NOMO-1 treated with DMSO at 0.1 percent for 48 hours (cell line): ENCODE measurements at regions not wholly inside any gene's neighbourhood (a gene's known extent, or its start where the extent isn't known, plus 50 kb on each side); places are given as distances from the start of the nearest gene placed in this dataset.

Experiments
- DNase-seq: peaks from one replicate; lab custom pipeline; 2025; ENCODE audit not compliant: unreplicated experiment; lab: John Stamatoyannopoulos, UW

GRCh38 chrX:66328950-66329596 lies 165.0 kb downstream of the HEPH start:
- DNase-seq: no peak

- no peak for DNase-seq
Measured at GRCh38 chrX:66360894-66361293, 196.8 kb downstream of the HEPH start.

- DNase-seq: no peak
Measured at GRCh38 chrX:66384722-66385121, 220.7 kb downstream of the HEPH start.

- no peak for DNase-seq
Measured at GRCh38 chrX:66399273-66399672, 235.2 kb downstream of the HEPH start.

GRCh38 chrX:66402165-66402564 lies 236.7 kb downstream of the EDA2R start:
- no peak for DNase-seq

- DNase-seq: peak; percentile 34
Measured at GRCh38 chrX:66408507-66408906, 230.4 kb downstream of the EDA2R start.

- no peak for DNase-seq
Measured at GRCh38 chrX:66410806-66411205, 228.1 kb downstream of the EDA2R start.
